PC-9 (cell line): ENCODE measurements at regions not wholly inside any gene's neighbourhood (a gene's known extent, or its start where the extent isn't known, plus 50 kb on each side); places are given as distances from the start of the nearest gene placed in this dataset.

Experiments used
- EZH2 ChIP-seq: fragments of 200-600 bp; sonication (generic); IDR thresholded peaks from 2 replicates; pipeline ENCODE4 v1.8.0; 2017; ENCODE audit warnings: antibody characterized with exemption, low read depth
- TF ChIP-seq, protein P1 (sequence below): fragments of 200-600 bp; sonication (generic); conservative IDR thresholded peaks from 2 replicates; pipeline ENCODE4 v1.6.1; 2017; ENCODE audit warnings: mixed run types, antibody characterized with exemption, mild to moderate bottlenecking, moderate library complexity

DNA sequence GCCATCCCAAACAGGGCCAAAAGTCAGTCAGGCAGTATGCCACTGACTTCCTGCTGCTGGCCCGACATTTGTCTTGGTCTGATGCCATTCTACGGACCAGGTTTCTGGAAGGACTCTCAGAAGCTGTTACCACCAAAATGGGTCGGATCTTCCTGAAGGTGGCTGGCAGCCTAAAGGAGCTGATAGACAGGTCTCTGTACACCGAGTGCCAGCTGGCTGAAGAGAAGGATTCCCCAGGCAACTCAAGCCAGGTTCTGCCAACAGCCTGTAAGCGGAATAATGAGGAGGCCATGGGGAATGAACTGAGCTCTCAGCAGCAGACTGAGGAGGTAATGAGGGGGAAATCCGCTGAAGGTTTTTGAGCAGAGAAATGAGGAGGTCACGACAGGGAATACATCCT, 95.7 kb downstream of the RTL9 start:
- TF ChIP-seq, protein P1, sequence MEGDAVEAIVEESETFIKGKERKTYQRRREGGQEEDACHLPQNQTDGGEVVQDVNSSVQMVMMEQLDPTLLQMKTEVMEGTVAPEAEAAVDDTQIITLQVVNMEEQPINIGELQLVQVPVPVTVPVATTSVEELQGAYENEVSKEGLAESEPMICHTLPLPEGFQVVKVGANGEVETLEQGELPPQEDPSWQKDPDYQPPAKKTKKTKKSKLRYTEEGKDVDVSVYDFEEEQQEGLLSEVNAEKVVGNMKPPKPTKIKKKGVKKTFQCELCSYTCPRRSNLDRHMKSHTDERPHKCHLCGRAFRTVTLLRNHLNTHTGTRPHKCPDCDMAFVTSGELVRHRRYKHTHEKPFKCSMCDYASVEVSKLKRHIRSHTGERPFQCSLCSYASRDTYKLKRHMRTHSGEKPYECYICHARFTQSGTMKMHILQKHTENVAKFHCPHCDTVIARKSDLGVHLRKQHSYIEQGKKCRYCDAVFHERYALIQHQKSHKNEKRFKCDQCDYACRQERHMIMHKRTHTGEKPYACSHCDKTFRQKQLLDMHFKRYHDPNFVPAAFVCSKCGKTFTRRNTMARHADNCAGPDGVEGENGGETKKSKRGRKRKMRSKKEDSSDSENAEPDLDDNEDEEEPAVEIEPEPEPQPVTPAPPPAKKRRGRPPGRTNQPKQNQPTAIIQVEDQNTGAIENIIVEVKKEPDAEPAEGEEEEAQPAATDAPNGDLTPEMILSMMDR = no peak
- no peak for TF ChIP-seq EZH2
